ENCODE measurements at regions not wholly inside any gene's neighbourhood (a gene's known extent, or its start where the extent isn't known, plus 50 kb on each side); places are given as distances from the start of the nearest gene placed in this dataset.
"Not testable (repeated sequence)": the region's sequence is repeated elsewhere in the genome, so short reads cannot be mapped to it uniquely, and the experiment has no call there.

DNA sequence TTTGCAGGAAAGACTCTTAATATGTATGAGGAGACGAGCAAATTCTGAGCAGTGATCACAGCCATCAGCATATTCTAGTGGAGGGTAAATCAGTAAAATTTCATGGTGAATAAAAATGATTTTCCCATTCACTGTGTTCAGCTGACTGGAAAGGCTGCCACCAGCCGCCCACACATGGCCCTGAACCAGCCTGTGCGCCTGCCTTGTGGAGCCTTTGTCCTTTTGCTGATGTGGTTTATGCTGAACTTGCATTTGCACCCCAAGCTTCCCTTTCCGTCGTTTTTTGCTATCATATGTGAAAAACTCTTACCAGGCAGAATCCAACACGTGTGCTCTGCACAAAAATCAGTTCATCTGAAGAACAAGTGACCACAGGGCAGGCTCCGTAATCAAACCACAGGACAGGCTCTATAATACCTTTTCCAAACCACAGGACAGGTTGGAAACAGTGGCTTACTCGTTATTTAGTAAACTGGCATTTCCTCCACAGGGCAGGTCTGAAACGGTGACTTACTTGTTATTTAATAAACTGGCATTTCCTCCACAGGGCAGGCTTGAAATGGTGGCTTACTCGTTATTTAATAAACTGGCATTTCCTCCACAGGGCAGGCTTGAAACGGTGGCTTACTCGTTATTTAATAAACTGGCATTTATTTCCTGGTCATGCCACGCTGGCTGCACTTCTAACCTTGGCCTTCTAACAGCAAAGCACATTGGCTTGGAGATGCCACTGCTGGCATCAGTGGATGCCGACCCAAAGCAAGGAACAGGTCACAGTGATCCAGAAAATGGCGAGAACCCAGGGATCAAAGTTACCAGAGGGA is 58.4 kb upstream of the TNK2 start:
- H3K36me3 ChIP-seq (ENCODE audit: control insufficient read depth, insufficient read depth, low read length): not testable (repeated sequence)

DNA sequence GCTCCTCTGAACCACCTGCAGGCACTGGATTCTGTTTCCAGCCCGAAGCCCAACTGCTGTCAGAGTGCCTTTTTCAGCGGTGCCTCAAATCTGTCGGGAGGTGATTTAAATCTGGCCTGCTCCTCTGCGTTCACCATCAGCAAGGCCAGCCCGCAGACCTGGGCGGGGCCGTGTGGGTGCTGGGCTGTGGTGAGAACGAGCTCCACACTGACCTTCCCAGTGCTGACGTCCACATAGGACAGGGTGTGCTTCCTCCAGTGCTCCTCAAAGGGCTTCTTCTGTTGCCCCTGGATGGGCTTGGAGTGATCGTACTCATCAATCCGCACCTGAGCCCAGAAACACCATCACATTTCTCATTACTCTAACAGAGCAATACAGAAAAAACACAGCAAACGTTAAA is 56.9 kb upstream of the TNK2 start:
- H3K27me3 ChIP-seq (replicated peaks; ENCODE audit: control insufficient read depth, insufficient read depth, low read length); CTCF ChIA-PET; H3K4me1 ChIP-seq; intact Hi-C loops (cut with micrococcal nuclease; ENCODE audit: unreplicated experiment); POLR2A ChIA-PET; H3K27ac Mint-ChIP-seq (ENCODE audit: unreplicated experiment); BruUV-seq (replicated peaks); H3K36me3 ChIP-seq (ENCODE audit: control insufficient read depth, insufficient read depth, low read length); H3K4me1 Mint-ChIP-seq (ENCODE audit: low read depth, unreplicated experiment); DNase-seq; H3K4me3 Mint-ChIP-seq (ENCODE audit: unreplicated experiment); H3K9me3 ChIP-seq; H3K27me3 Mint-ChIP-seq (ENCODE audit: insufficient read depth, unreplicated experiment); H3K4me3 ChIP-seq (ENCODE audit: low read depth, low read length): not testable (repeated sequence)
- peaks cover 76% of the 10 kb centered on the region for H3K36me3 Mint-ChIP-seq (ENCODE audit: insufficient read depth, unreplicated experiment)
- H3K9me3 Mint-ChIP-seq (ENCODE audit: unreplicated experiment): peaks cover 18% of the 10 kb centered on the region

More for the DNA sequence above, 58.4 kb upstream of the TNK2 start:
- H3K4me1 Mint-ChIP-seq (ENCODE audit: low read depth, unreplicated experiment); H3K27ac Mint-ChIP-seq (ENCODE audit: unreplicated experiment); H3K9me3 ChIP-seq; DNase-seq; H3K9me3 Mint-ChIP-seq (ENCODE audit: unreplicated experiment); BruUV-seq (replicated peaks); H3K27me3 Mint-ChIP-seq (ENCODE audit: insufficient read depth, unreplicated experiment); H3K4me3 Mint-ChIP-seq (ENCODE audit: unreplicated experiment); H3K27me3 ChIP-seq (replicated peaks; ENCODE audit: control insufficient read depth, insufficient read depth, low read length); POLR2A ChIA-PET; intact Hi-C loops (cut with micrococcal nuclease; ENCODE audit: unreplicated experiment); H3K4me3 ChIP-seq (ENCODE audit: low read depth, low read length); CTCF ChIA-PET; H3K4me1 ChIP-seq: not testable (repeated sequence)
- peaks cover 76% of the 10 kb centered on the region for H3K36me3 Mint-ChIP-seq (ENCODE audit: insufficient read depth, unreplicated experiment)

DNA sequence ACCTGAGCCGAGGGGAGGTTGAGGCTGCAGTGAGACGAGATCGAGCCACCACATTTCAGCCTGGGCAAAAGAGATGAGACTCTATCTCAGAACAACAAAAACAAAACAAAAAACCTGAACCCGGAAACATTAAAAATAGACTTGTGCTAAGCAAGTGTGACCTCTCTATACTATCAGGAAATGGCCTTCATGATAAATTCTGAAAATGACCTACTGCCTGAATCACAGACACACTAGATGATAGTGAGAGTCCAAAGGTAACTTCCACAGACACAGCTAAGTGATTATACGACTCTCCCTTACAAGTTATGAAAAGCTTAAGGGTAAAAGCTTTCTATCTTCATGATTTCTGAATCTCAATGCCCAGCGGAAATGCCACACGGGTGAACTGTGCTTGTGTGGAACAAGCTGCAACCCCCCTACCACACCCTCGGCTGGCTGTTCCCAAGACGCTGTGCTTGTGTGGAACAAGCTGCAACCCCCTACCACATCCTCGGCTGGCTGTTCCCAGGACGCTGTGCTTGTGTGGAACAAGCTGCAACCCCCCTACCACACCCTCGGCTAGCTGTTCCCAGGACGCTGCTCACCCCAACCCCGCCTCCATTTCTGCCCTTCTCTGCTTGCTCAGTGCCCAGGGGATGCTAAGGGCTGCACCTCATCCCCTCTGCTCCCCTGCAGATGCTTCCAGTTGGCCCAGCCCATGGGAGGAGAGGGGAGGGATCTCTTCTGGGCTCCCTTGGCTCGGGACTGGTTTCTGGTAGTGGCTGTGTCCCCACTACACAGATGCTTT is 56.2 kb upstream of the TNK2 start:
- H3K9me3 ChIP-seq; intact Hi-C loops (cut with micrococcal nuclease; ENCODE audit: unreplicated experiment); H3K27me3 Mint-ChIP-seq (ENCODE audit: insufficient read depth, unreplicated experiment); DNase-seq; H3K4me1 Mint-ChIP-seq (ENCODE audit: low read depth, unreplicated experiment); H3K27ac Mint-ChIP-seq (ENCODE audit: unreplicated experiment); H3K4me3 Mint-ChIP-seq (ENCODE audit: unreplicated experiment); H3K4me1 ChIP-seq; CTCF ChIA-PET; H3K4me3 ChIP-seq (ENCODE audit: low read depth, low read length); POLR2A ChIA-PET; BruUV-seq (replicated peaks); H3K36me3 ChIP-seq (ENCODE audit: control insufficient read depth, insufficient read depth, low read length); H3K27me3 ChIP-seq (replicated peaks; ENCODE audit: control insufficient read depth, insufficient read depth, low read length): not testable (repeated sequence)
- Mint-ChIP-seq H3K36me3 (ENCODE audit: insufficient read depth, unreplicated experiment) (peaks cover 73% of the 10 kb centered on the region), H3K9me3 (ENCODE audit: unreplicated experiment) (peaks cover 11% of the 10 kb centered on the region)

DNA sequence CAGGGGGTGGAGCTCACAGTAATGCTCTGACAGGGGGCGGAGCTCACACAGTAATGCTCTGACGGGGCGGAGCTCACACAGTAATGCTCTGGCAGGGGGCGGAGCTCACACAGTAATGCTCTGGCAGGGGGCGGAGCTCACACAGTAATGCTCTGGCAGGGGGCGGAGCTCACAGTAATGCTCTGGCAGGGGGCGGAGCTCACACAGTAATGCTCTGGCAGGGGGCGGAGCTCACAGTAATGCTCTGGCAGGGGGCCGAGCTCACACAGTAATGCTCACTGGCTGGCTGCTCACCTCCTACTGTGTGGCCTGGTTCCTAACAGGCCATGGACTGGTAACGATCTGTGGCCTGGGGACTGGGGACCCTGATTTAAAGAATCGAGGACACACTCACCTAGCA is 53.9 kb upstream of the TNK2 start:
- DNase-seq; H3K9me3 ChIP-seq; H3K36me3 ChIP-seq (ENCODE audit: control insufficient read depth, insufficient read depth, low read length); H3K27me3 ChIP-seq (replicated peaks; ENCODE audit: control insufficient read depth, insufficient read depth, low read length); H3K27me3 Mint-ChIP-seq (ENCODE audit: insufficient read depth, unreplicated experiment); H3K4me1 Mint-ChIP-seq (ENCODE audit: low read depth, unreplicated experiment); H3K4me3 Mint-ChIP-seq (ENCODE audit: unreplicated experiment); intact Hi-C loops (cut with micrococcal nuclease; ENCODE audit: unreplicated experiment); H3K4me3 ChIP-seq (ENCODE audit: low read depth, low read length); CTCF ChIA-PET; POLR2A ChIA-PET; H3K4me1 ChIP-seq; BruUV-seq (replicated peaks); H3K27ac Mint-ChIP-seq (ENCODE audit: unreplicated experiment): not testable (repeated sequence)
- Mint-ChIP-seq H3K9me3 (ENCODE audit: unreplicated experiment) (peaks cover 11% of the 10 kb centered on the region), H3K36me3 (ENCODE audit: insufficient read depth, unreplicated experiment) (peaks cover 72% of the 10 kb centered on the region)

DNA sequence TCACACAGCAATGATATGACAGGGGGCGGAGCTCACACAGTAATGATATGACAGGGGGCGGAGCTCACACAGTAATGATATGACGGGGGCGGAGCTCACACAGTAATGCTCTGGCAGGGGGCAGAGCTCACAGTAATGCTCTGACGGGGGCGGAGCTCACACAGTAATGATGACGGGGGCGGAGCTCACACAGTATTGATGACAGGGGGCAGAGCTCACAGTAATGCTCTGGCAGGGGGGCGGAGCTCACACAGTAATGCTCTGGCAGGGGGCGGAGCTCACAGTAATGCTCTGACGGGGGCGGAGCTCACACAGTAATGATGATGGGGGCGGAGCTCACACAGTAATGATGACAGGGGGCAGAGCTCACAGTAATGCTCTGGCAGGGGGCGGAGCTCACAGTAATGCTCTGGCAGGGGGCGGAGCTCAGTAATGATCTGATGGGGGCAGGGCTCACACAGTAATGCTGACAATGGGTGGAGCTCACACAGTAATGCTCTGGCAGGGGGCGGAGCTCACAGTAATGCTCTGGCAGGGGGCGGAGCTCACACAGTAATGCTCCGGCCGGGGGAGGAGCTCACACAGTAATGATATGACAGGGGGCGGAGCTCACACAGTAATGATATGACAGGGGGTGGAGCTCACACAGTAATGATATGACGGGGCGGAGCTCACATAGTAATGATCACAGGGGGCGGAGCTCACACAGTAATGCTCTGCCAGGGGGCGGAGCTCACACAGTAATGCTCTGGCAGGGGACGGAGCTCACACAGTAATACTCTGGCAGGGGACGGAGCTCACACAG is 52.8 kb upstream of the TNK2 start:
- H3K4me3 ChIP-seq (ENCODE audit: low read depth, low read length); H3K4me1 Mint-ChIP-seq (ENCODE audit: low read depth, unreplicated experiment); H3K4me1 ChIP-seq; H3K36me3 ChIP-seq (ENCODE audit: control insufficient read depth, insufficient read depth, low read length); CTCF ChIA-PET; intact Hi-C loops (cut with micrococcal nuclease; ENCODE audit: unreplicated experiment); H3K27me3 Mint-ChIP-seq (ENCODE audit: insufficient read depth, unreplicated experiment); H3K9me3 ChIP-seq; BruUV-seq (replicated peaks); H3K4me3 Mint-ChIP-seq (ENCODE audit: unreplicated experiment); H3K27ac Mint-ChIP-seq (ENCODE audit: unreplicated experiment); POLR2A ChIA-PET; H3K27me3 ChIP-seq (replicated peaks; ENCODE audit: control insufficient read depth, insufficient read depth, low read length): not testable (repeated sequence)
- peak; percentile 47 to 63 for DNase-seq
- Mint-ChIP-seq H3K36me3 (ENCODE audit: insufficient read depth, unreplicated experiment) (peaks cover 74% of the 10 kb centered on the region), H3K9me3 (ENCODE audit: unreplicated experiment) (peaks cover 11% of the 10 kb centered on the region)

DNA sequence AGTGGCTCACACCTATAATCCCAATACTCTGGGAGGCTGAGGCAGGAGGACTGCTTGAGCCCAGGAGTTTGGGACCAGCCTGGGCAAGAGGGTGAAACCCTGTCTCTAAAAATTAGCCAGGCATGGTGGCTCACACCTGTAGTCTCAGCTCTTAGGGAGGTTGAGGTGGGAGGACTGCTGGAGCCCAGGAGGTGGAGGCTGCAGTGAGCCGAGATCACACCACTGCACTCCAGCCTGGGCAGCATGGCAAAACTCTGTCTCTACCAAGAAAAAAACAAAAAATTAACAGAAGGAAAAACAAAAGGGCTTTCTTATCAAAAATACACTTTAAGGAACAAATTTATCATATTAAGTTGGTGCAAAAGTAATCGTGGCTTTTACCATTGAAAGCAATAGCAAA is 51.8 kb upstream of the TNK2 start:
- DNase-seq; CTCF ChIA-PET; POLR2A ChIA-PET; H3K9me3 ChIP-seq; BruUV-seq (replicated peaks); H3K36me3 ChIP-seq (ENCODE audit: control insufficient read depth, insufficient read depth, low read length); H3K4me3 ChIP-seq (ENCODE audit: low read depth, low read length); H3K27me3 ChIP-seq (replicated peaks; ENCODE audit: control insufficient read depth, insufficient read depth, low read length); H3K4me1 ChIP-seq; H3K27me3 Mint-ChIP-seq (ENCODE audit: insufficient read depth, unreplicated experiment); H3K4me1 Mint-ChIP-seq (ENCODE audit: low read depth, unreplicated experiment); intact Hi-C loops (cut with micrococcal nuclease; ENCODE audit: unreplicated experiment); H3K27ac Mint-ChIP-seq (ENCODE audit: unreplicated experiment); H3K4me3 Mint-ChIP-seq (ENCODE audit: unreplicated experiment): not testable (repeated sequence)
- H3K36me3 Mint-ChIP-seq (ENCODE audit: insufficient read depth, unreplicated experiment): peaks cover 73% of the 10 kb centered on the region
- H3K9me3 Mint-ChIP-seq (ENCODE audit: unreplicated experiment): peaks cover 11% of the 10 kb centered on the region

Data from Caco-2 (cell line).